ENCODE measurements at regions not wholly inside any gene's neighbourhood (a gene's known extent, or its start where the extent isn't known, plus 50 kb on each side); places are given as distances from the start of the nearest gene placed in this dataset.

- TF ChIP-seq SUZ12 (IDR thresholded peaks at IDR 0.05; ENCODE audit: extremely low read depth, insufficient read depth, insufficient read length) (no peak), YY1 (IDR thresholded peaks at IDR 0.05; ENCODE audit: insufficient read depth, insufficient read length) (no peak), ZNF274 (IDR thresholded peaks at IDR 0.05; ENCODE audit: low read depth, low read length) (no peak)
- DNase-seq (ENCODE audit: low read depth, low spot score) = no peak
Measured at GRCh38 chr5:124839371-124839998, 93.0 kb upstream of the ZNF608 start.

GRCh38 chr5:124841829-124842712, 95.6 kb upstream of the ZNF608 start:
- Histone ChIP-seq H3K9ac (ENCODE audit: insufficient read length, low read depth) (no peak overlapping the region), H3K36me3 (ENCODE audit: insufficient read depth, insufficient read length, low read length) (no peaks in the 10 kb centered on the region), H3K27me3 (ENCODE audit: insufficient read depth, insufficient read length) (no peaks in the 10 kb centered on the region), H3K4me1 (ENCODE audit: insufficient read depth, insufficient read length) (no peaks in the 10 kb centered on the region), H3K9me3 (ENCODE audit: insufficient read depth, low read length) (no peaks in the 10 kb centered on the region), H3K4me3 (ENCODE audit: insufficient read length, low read depth) (no peak overlapping the region)
- no peak for TF ChIP-seq SUZ12 (IDR thresholded peaks at IDR 0.05; ENCODE audit: extremely low read depth, insufficient read depth, insufficient read length)
- TF ChIP-seq ZNF274 (IDR thresholded peaks at IDR 0.05; ENCODE audit: low read depth, low read length) = no peak
- no peak for DNase-seq (ENCODE audit: low read depth, low spot score)

More at GRCh38 chr5:124839371-124839998, 93.0 kb upstream of the ZNF608 start:
- Histone ChIP-seq H3K9me3 (ENCODE audit: insufficient read depth, low read length) (peaks cover 10% of the 10 kb centered on the region; the same call in 1 of the 2 replicates), H3K4me3 (ENCODE audit: insufficient read length, low read depth) (no peak overlapping the region), H3K36me3 (ENCODE audit: insufficient read depth, insufficient read length, low read length) (no peaks in the 10 kb centered on the region), H3K9ac (ENCODE audit: insufficient read length, low read depth) (no peak overlapping the region), H3K4me1 (ENCODE audit: insufficient read depth, insufficient read length) (no peaks in the 10 kb centered on the region), H3K27me3 (ENCODE audit: insufficient read depth, insufficient read length) (no peaks in the 10 kb centered on the region)

- Histone ChIP-seq H3K36me3 (ENCODE audit: insufficient read depth, insufficient read length, low read length) (no peaks in the 10 kb centered on the region), H3K9ac (ENCODE audit: insufficient read length, low read depth) (no peak overlapping the region), H3K4me3 (ENCODE audit: insufficient read length, low read depth) (no peak overlapping the region), H3K27me3 (ENCODE audit: insufficient read depth, insufficient read length) (no peaks in the 10 kb centered on the region), H3K4me1 (ENCODE audit: insufficient read depth, insufficient read length) (no peaks in the 10 kb centered on the region), H3K9me3 (ENCODE audit: insufficient read depth, low read length) (no peaks in the 10 kb centered on the region)
- no peak for DNase-seq (ENCODE audit: low read depth, low spot score)
- TF ChIP-seq SUZ12 (IDR thresholded peaks at IDR 0.05; ENCODE audit: extremely low read depth, insufficient read depth, insufficient read length) (no peak), YY1 (IDR thresholded peaks at IDR 0.05; ENCODE audit: insufficient read depth, insufficient read length) (no peak), ZNF274 (IDR thresholded peaks at IDR 0.05; ENCODE audit: low read depth, low read length) (no peak)
Measured at GRCh38 chr5:124842725-124843595, 96.5 kb upstream of the ZNF608 start.

GRCh38 chr5:124843596-124843899, 97.1 kb upstream of the ZNF608 start:
- H3K27me3 ChIP-seq (ENCODE audit: insufficient read depth, insufficient read length) = no peaks in the 10 kb centered on the region
- H3K36me3 ChIP-seq (ENCODE audit: insufficient read depth, insufficient read length, low read length) = no peaks in the 10 kb centered on the region
- no peaks in the 10 kb centered on the region for H3K9me3 ChIP-seq (ENCODE audit: insufficient read depth, low read length)
- no peak overlapping the region for H3K9ac ChIP-seq (ENCODE audit: insufficient read length, low read depth)
- H3K4me3 ChIP-seq (ENCODE audit: insufficient read length, low read depth) = no peak overlapping the region
- H3K4me1 ChIP-seq (ENCODE audit: insufficient read depth, insufficient read length) = no peaks in the 10 kb centered on the region
- DNase-seq (ENCODE audit: low read depth, low spot score) = no peak
- TF ChIP-seq SUZ12 (IDR thresholded peaks at IDR 0.05; ENCODE audit: extremely low read depth, insufficient read depth, insufficient read length) (no peak), ZNF274 (IDR thresholded peaks at IDR 0.05; ENCODE audit: low read depth, low read length) (no peak)

- no peak for DNase-seq (ENCODE audit: low read depth, low spot score)
- TF ChIP-seq ZNF274 (IDR thresholded peaks at IDR 0.05; ENCODE audit: low read depth, low read length) = no peak
- TF ChIP-seq SUZ12 (IDR thresholded peaks at IDR 0.05; ENCODE audit: extremely low read depth, insufficient read depth, insufficient read length) = no peak
- no peak for TF ChIP-seq YY1 (IDR thresholded peaks at IDR 0.05; ENCODE audit: insufficient read depth, insufficient read length)
- Histone ChIP-seq H3K9me3 (ENCODE audit: insufficient read depth, low read length) (no peaks in the 10 kb centered on the region), H3K9ac (ENCODE audit: insufficient read length, low read depth) (no peak overlapping the region), H3K4me1 (ENCODE audit: insufficient read depth, insufficient read length) (no peaks in the 10 kb centered on the region), H3K4me3 (ENCODE audit: insufficient read length, low read depth) (no peak overlapping the region), H3K27me3 (ENCODE audit: insufficient read depth, insufficient read length) (no peaks in the 10 kb centered on the region), H3K36me3 (ENCODE audit: insufficient read depth, insufficient read length, low read length) (no peaks in the 10 kb centered on the region)
Measured at GRCh38 chr5:124844371-124844920, 98.0 kb upstream of the ZNF608 start.

GRCh38 chr5:124847907-124848306, 101.5 kb upstream of the ZNF608 start:
- no peak overlapping the region for H3K9ac ChIP-seq (ENCODE audit: insufficient read length, low read depth)
- no peaks in the 10 kb centered on the region for H3K9me3 ChIP-seq (ENCODE audit: insufficient read depth, low read length)
- H3K4me3 ChIP-seq (ENCODE audit: insufficient read length, low read depth) = no peak overlapping the region
- H3K27me3 ChIP-seq (ENCODE audit: insufficient read depth, insufficient read length) = no peaks in the 10 kb centered on the region
- no peaks in the 10 kb centered on the region for H3K36me3 ChIP-seq (ENCODE audit: insufficient read depth, insufficient read length, low read length)
- no peak for DNase-seq (ENCODE audit: low read depth, low spot score)
- TF ChIP-seq ZNF274 (IDR thresholded peaks at IDR 0.05; ENCODE audit: low read depth, low read length) (no peak), SUZ12 (IDR thresholded peaks at IDR 0.05; ENCODE audit: extremely low read depth, insufficient read depth, insufficient read length) (no peak), YY1 (IDR thresholded peaks at IDR 0.05; ENCODE audit: insufficient read depth, insufficient read length) (no peak)
- H3K4me1 ChIP-seq (ENCODE audit: insufficient read depth, insufficient read length) = no peaks in the 10 kb centered on the region
